GM19452 (cell line): ENCODE measurements at regions not wholly inside any gene's neighbourhood (a gene's known extent, or its start where the extent isn't known, plus 50 kb on each side); places are given as distances from the start of the nearest gene placed in this dataset.
A peak's percentile ranks its signal among the peaks of the same experiment; 100 is the strongest.

Source experiments
- ATAC-seq: cut with Tn5 transposase; IDR thresholded peaks from one replicate; pipeline ENCODE4 v1.9.1; 2021; ENCODE audit not compliant: unreplicated experiment

- ATAC-seq = no peak
These were observed 134.9 kb downstream of the KCTD12 start for GRCh38 chr13:76751278-76751677.

GRCh38 chr13:76750126-76750525 is 136.1 kb downstream of the KCTD12 start:
- no peak for ATAC-seq

DNA sequence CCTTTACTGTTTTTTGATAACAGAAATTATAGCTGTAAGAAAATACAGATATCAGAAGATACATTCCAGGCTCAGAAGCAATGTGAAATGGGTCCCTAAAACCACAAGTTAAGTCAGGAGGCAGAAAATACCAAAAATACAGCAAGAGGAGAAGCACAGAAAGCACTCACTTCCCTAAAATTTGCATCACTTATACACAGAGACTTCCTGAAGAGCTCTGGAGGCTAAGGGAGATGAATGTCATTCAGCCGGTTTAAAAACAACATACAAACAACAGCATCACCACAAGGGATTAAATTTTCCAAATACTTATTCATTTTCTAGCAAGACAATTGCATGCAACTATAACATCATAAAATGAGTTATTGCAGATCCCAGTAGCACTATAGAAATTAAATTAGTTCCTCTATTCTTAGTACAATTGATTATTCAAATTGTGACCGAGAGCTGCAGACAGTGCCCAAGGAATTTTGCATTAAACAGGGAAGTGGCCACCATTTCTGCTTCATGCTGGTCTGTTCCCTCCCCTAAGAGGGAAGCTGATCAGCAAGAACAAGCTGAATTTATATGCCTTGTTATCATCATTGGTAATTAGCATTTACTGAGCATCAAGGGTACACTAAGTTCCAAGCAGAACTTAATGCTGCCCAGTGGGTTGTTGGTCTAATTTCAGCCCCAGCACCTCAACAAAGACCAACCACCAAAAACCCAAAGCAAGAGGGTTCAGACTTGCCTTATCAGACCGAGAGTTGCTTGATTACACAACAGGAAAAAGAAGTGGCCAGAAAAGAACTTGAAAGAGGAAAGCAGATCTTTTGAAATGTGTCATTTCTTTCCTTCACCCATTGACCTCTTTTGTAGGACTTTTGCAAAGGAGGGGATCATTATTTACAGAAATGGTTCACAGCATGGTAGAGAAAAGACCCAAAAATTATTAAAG is 140.7 kb downstream of the KCTD12 start:
- ATAC-seq = peak; percentile 89

GRCh38 chr13:76741624-76742023 is 144.6 kb downstream of the KCTD12 start:
- no peak for ATAC-seq

DNA sequence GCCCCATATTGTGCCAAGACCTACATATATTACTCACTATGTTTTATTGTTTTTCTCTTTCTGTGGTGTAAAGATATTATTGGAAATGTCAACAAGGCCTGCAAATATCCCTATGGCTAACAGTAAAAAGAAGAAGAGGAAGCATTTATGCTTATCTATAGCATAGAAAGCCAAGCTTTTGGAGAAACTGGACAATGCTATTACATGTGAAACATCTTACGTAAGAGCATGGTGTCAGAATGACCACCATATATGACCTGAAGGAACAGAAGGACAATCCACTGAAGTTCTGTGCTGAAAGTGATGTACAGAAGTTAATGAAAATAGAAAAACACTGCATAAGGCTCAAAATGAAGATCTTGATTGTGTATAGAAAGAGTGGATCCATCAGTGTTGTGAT is 145.2 kb downstream of the KCTD12 start:
- ATAC-seq = no peak

- ATAC-seq = no peak
These were observed 147.6 kb downstream of the KCTD12 start for GRCh38 chr13:76738616-76739015.

GRCh38 chr13:76737526-76737925 is 148.7 kb downstream of the KCTD12 start:
- ATAC-seq = no peak

- peak; percentile 53 for ATAC-seq
These were observed 150.6 kb downstream of the KCTD12 start for GRCh38 chr13:76735641-76736040.

- no peak for ATAC-seq
These were observed 152.5 kb downstream of the KCTD12 start for GRCh38 chr13:76733671-76734070.

DNA sequence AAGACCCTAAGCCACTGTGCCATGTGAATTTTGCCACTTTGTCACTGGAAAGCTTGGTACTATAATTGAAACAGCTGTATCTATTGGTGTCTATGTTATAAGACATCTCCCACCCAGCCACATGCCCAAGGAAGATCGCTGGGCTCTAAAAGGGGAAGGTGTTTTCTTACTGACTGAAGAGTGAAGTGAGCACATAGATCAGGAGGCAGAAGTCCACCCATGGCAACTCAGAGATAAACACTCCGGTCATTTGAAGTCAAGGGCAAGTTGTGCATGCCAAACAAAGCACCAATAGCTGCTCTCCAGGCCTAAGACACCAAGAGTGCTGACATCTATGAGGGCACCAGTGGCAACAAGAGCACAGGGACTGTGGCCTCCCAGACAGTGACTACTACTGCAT is 153.8 kb downstream of the KCTD12 start:
- ATAC-seq = no peak

GRCh38 chr13:76730220-76730619 is 156.0 kb downstream of the KCTD12 start:
- no peak for ATAC-seq

DNA sequence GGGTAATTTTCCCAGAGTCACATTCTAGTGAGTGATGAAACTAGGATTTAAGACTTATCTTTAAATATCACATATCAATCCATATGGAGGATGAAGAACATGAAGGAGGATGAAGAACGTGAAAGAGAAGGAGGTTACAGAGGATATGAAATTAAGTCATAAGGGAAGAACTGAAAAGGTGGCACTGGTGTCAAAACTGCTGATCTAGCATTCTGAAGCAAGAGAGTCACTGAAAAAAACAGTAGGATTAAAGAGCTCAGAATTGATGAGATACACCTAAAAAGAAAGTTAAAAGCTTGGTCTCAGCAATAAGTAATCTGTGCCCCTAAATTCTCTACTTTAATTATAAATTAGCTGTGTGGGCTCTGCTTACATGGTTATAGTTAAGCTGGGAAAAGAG is 156.5 kb downstream of the KCTD12 start:
- ATAC-seq = no peak

DNA sequence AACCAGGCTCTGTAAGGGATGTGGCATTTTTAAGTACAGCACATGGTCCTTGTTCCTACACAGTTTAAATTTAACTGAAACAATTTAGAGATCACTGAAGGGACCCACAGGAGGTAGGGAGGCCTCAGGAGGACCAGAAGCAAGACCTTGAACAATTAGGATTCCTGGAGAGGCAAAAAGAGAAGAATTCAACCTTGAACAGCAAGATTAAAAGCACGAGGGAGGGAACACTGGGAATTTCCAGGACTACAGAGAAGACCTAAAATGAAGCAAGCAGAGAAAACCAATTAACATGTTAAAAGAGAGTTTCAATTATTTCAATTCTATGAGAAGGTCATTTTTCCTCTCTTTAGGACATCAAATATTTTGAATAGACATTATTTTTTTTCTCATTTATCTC is 160.3 kb downstream of the KCTD12 start:
- ATAC-seq = no peak

- no peak for ATAC-seq
These were observed 161.0 kb downstream of the KCTD12 start for GRCh38 chr13:76725211-76725610.

GRCh38 chr13:76724421-76724820 is 161.8 kb downstream of the KCTD12 start:
- ATAC-seq = no peak

- ATAC-seq = no peak
These were observed 162.5 kb downstream of the KCTD12 start for GRCh38 chr13:76723551-76724232.

- no peak for ATAC-seq
These were observed 163.4 kb downstream of the KCTD12 start for GRCh38 chr13:76722782-76723181.

- no peak for ATAC-seq
These were observed 165.4 kb downstream of the KCTD12 start for GRCh38 chr13:76720821-76721220.

DNA sequence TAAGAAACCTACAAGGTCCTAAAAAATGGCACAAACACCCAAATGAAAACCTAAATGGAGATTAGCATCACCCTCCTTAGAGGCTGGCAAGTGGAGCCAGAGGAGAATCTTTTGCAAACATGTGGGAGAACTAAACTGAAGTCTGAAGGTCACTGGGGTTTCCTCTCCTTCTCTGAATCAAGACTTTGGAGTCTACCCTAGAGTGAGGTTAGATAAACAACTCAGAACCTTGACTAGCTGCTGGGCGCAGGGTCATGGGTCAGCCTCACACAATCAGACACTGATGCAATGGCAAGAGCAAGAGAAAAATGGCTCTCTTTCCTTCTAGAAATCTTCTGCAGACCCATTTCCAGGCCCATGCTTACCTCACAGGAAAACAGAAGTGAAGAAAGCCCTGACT is 165.8 kb downstream of the KCTD12 start:
- no peak for ATAC-seq

DNA sequence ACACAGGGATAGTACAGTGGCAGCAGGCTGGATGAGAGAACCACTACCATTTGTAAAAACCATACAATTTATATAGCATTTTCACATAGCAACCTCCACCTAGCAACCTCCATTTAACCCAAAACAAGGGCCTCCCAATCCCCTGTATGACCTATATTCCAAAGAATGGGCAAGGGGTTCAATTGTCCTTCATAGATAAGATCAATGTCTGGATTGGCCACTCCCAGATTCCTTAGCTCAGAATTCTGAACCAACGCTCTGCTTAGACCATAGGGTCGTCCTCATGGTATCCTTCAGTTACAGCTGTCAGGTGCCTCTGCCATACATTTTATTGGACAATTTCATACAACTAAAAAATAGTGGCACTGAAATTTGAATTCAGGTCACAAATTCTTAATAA is 166.2 kb downstream of the KCTD12 start:
- no peak for ATAC-seq

- ATAC-seq = no peak
These were observed 169.1 kb downstream of the KCTD12 start for GRCh38 chr13:76717092-76717491.

- ATAC-seq = no peak
These were observed 170.6 kb downstream of the KCTD12 start for GRCh38 chr13:76715621-76716020.
